ENCODE measurements at regions not wholly inside any gene's neighbourhood (a gene's known extent, or its start where the extent isn't known, plus 50 kb on each side); places are given as distances from the start of the nearest gene placed in this dataset.

DNA sequence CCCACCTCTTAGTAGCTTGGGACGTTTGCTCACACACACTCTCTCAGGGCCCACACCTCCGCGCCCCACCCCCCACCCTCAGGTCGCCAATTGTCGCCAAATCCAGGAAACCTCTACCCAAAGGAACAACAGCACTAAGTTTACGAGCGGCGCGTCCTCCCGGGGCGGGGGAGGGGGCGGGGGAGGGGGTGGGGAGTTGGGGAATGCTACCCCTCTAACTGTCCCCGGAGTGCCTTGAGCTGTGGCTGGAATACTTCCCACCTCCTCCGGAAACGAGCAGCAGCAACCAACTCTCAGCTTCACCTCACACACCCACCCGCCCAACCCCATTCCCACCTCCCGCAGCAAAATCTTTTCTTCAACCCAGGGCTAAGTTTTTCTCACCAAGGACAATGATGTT is 135.6 kb upstream of the ZIC3 start:
- TF ChIP-seq EZH2 (IDR thresholded peaks at IDR 0.05; ENCODE audit: borderline replicate concordance), result no peak
- no peak for TF ChIP-seq CTCF (IDR thresholded peaks at IDR 0.05; ENCODE audit: poor library complexity)
